GM23248 (cell line): ENCODE measurements at regions not wholly inside any gene's neighbourhood (a gene's known extent, or its start where the extent isn't known, plus 50 kb on each side); places are given as distances from the start of the nearest gene placed in this dataset.

Experiments used
- EZH2 ChIP-seq: fragments of 200-600 bp; sonication (generic); IDR thresholded peaks from 2 replicates; pipeline ENCODE4 v1.6.1; 2018; ENCODE audit warnings: antibody characterized with exemption, mild to moderate bottlenecking; ENCODE audit not compliant: insufficient read depth, poor library complexity, severe bottlenecking
- EZH2phosphoT487 ChIP-seq: fragments of 200-600 bp; sonication (generic); IDR thresholded peaks from 2 replicates; pipeline ENCODE4 v1.6.1; 2018; ENCODE audit warnings: antibody characterized with exemption, moderate library complexity, mild to moderate bottlenecking, low read depth; ENCODE audit not compliant: insufficient read depth

- no peak for TF ChIP-seq EZH2
- no peak for TF ChIP-seq EZH2phosphoT487
These were observed 144.2 kb downstream of the LRIG3 start for GRCh38 chr12:58776144-58776543.
